Hematopoietic multipotent progenitor cell treated with erythropoietin and hydrocortisone succinate and interleukin-3 and kit ligand, for 4 days (in vitro differentiated cells): ENCODE measurements at regions not wholly inside any gene's neighbourhood (a gene's known extent, or its start where the extent isn't known, plus 50 kb on each side); places are given as distances from the start of the nearest gene placed in this dataset.
"Not testable (repeated sequence)": the region's sequence is repeated elsewhere in the genome, so short reads cannot be mapped to it uniquely, and the experiment has no call there.

ENCODE experiments used
- DNase-seq: peaks from one replicate; pipeline ENCODE4 v3.0.0-alpha.2; 2015

GRCh38 chr7:68729371-68729770, 868.9 kb upstream of the AUTS2 start:
- DNase-seq = no peak

- DNase-seq = no peak
These were observed 868.1 kb upstream of the AUTS2 start for GRCh38 chr7:68730194-68730593.

GRCh38 chr7:68730964-68731363, 867.3 kb upstream of the AUTS2 start:
- DNase-seq = no peak

GRCh38 chr7:68733219-68734153, 864.8 kb upstream of the AUTS2 start:
- DNase-seq = no peak

- no peak for DNase-seq
These were observed 863.8 kb upstream of the AUTS2 start for GRCh38 chr7:68734431-68734830.

- no peak for DNase-seq
These were observed 859.0 kb upstream of the AUTS2 start for GRCh38 chr7:68739306-68739705.

- no peak for DNase-seq
These were observed 854.2 kb upstream of the AUTS2 start for GRCh38 chr7:68744036-68744435.

- no peak for DNase-seq
These were observed 849.1 kb upstream of the AUTS2 start for GRCh38 chr7:68748934-68749900.

GRCh38 chr7:68752485-68753178, 845.6 kb upstream of the AUTS2 start:
- no peak for DNase-seq

- DNase-seq = no peak
These were observed 843.9 kb upstream of the AUTS2 start for GRCh38 chr7:68754414-68754813.

GRCh38 chr7:68756986-68757495, 841.2 kb upstream of the AUTS2 start:
- no peak for DNase-seq

GRCh38 chr7:68760556-68760955, 837.7 kb upstream of the AUTS2 start:
- no peak for DNase-seq

- no peak for DNase-seq
These were observed 830.8 kb upstream of the AUTS2 start for GRCh38 chr7:68767462-68767861.

- no peak for DNase-seq
These were observed 827.6 kb upstream of the AUTS2 start for GRCh38 chr7:68770649-68771048.

- DNase-seq = no peak
These were observed 821.9 kb upstream of the AUTS2 start for GRCh38 chr7:68776326-68776725.

- no peak for DNase-seq
These were observed 814.6 kb upstream of the AUTS2 start for GRCh38 chr7:68783684-68784083.

GRCh38 chr7:68785036-68785435, 813.2 kb upstream of the AUTS2 start:
- DNase-seq = no peak

- DNase-seq = no peak
These were observed 810.7 kb upstream of the AUTS2 start for GRCh38 chr7:68787566-68787965.

- DNase-seq = not testable (repeated sequence)
These were observed 809.7 kb upstream of the AUTS2 start for GRCh38 chr7:68788529-68788928.

- DNase-seq = no peak
These were observed 808.7 kb upstream of the AUTS2 start for GRCh38 chr7:68789597-68789996.

- DNase-seq = no peak
These were observed 805.9 kb upstream of the AUTS2 start for GRCh38 chr7:68792351-68792750.

GRCh38 chr7:68793513-68793912, 804.8 kb upstream of the AUTS2 start:
- DNase-seq = no peak

GRCh38 chr7:68800316-68800715, 798.0 kb upstream of the AUTS2 start:
- no peak for DNase-seq
